Liver (tissue), 8 donors: ENCODE measurements at regions not wholly inside any gene's neighbourhood (a gene's known extent, or its start where the extent isn't known, plus 50 kb on each side); places are given as distances from the start of the nearest gene placed in this dataset.

ENCODE experiments used
- DNase-seq: peaks from one replicate; pipeline ENCODE4 v3.0.0-alpha.2; 2017; ENCODE audit warnings: low spot score
- H3K27ac ChIP-seq, 2 donors: one replicate each; pipeline ENCODE4 v1.7.0; 2013; ENCODE audit warnings: inconsistent platforms in 2 of 2, low read length in 2 of 2, control low read depth in 1 of 2, low read depth in 1 of 2, mild to moderate bottlenecking in 1 of 2
- H3K27me3 ChIP-seq, 4 donors: one replicate each; pipeline versions ENCODE4 v1.6.1 to v1.7.0; 2013; ENCODE audit warnings: low read length in 3 of 4, inconsistent platforms in 1 of 4, mild to moderate bottlenecking in 1 of 4, moderate library complexity in 1 of 4; ENCODE audit not compliant: control insufficient read depth in 4 of 4, insufficient read depth in 4 of 4
- H3K36me3 ChIP-seq, 4 donors: one replicate each; pipeline versions ENCODE4 v1.6.1 to v1.7.0; 2013; ENCODE audit warnings: low read length in 3 of 4, mild to moderate bottlenecking in 3 of 4, low read depth in 1 of 4, moderate library complexity in 1 of 4; ENCODE audit not compliant: control insufficient read depth in 4 of 4, insufficient read depth in 3 of 4
- H3K4me1 ChIP-seq, 4 donors: one replicate each; pipeline versions ENCODE4 v1.6.1 to v1.7.0; 2013; ENCODE audit warnings: low read length in 3 of 4, mild to moderate bottlenecking in 3 of 4, moderate library complexity in 1 of 4; ENCODE audit not compliant: control insufficient read depth in 4 of 4, insufficient read depth in 4 of 4
- H3K4me3 ChIP-seq, 3 donors: one replicate each; pipeline versions ENCODE4 v1.6.1 to v1.7.0; 2013; ENCODE audit warnings: low read length in 3 of 3, control low read depth in 1 of 3, low read depth in 1 of 3, mild to moderate bottlenecking in 1 of 3
- H3K9ac ChIP-seq, 2 donors: one replicate each; pipeline ENCODE4 v1.7.0; 2013; ENCODE audit warnings: low read length in 2 of 2, mild to moderate bottlenecking in 2 of 2, moderate library complexity in 2 of 2, control low read depth in 1 of 2, low read depth in 1 of 2
- H3K9me3 ChIP-seq, 4 donors: one replicate each; pipeline versions ENCODE4 v1.6.1 to v1.7.0; 2013; ENCODE audit warnings: low read length in 3 of 4; ENCODE audit not compliant: control insufficient read depth in 4 of 4
- CTCF ChIP-seq: fragments of 150-350 bp; IDR thresholded peaks from 2 replicates; pipeline ENCODE4 v1.5.1; 2017; ENCODE audit warnings: improper control_type of control experiment, low read depth, low read length; ENCODE audit not compliant: missing input control
- HNF4A ChIP-seq, 2 donors: conservative IDR thresholded peaks; 2 replicates each; pipeline ENCODE4 v1.6.1; 2016; ENCODE audit warnings: antibody characterized with exemption in 2 of 2, mild to moderate bottlenecking in 2 of 2
- HNF4G ChIP-seq: IDR thresholded peaks from 2 replicates; pipeline ENCODE4 v1.6.1; 2016; ENCODE audit warnings: antibody characterized with exemption
- JUND ChIP-seq, 2 donors: IDR thresholded peaks; 2 replicates each; pipeline ENCODE4 v1.6.1; 2016; ENCODE audit warnings: antibody characterized with exemption in 2 of 2
- MAX ChIP-seq: IDR thresholded peaks from 2 replicates; pipeline ENCODE4 v1.6.1; 2016; ENCODE audit warnings: antibody characterized with exemption
- NR2F2 ChIP-seq: IDR thresholded peaks from 2 replicates; pipeline ENCODE4 v1.6.1; 2016; ENCODE audit warnings: antibody characterized with exemption
- RAD21 ChIP-seq, 2 donors: IDR thresholded peaks; 2 replicates each; pipeline ENCODE4 v1.6.1; 2016; ENCODE audit warnings: antibody characterized with exemption in 2 of 2, mild to moderate bottlenecking in 2 of 2
- REST ChIP-seq: IDR thresholded peaks from 2 replicates; pipeline ENCODE4 v1.6.1; 2016; ENCODE audit warnings: antibody characterized with exemption, mild to moderate bottlenecking
- RXRA ChIP-seq, 2 donors: IDR thresholded peaks; 2 replicates each; pipeline ENCODE4 v1.6.1; 2017 to 2018; ENCODE audit warnings: antibody characterized with exemption in 2 of 2, mild to moderate bottlenecking in 1 of 2
- WGBS: extraction: QIAGEN DNeasy Blood & Tissue Kit; methylation state at CpG from one replicate; pipeline ENCODE4 v1.1.7; 2013; 5-methylcytosine and 5-hydroxymethylcytosine counted together
- donor health status: healthy.
- donor health status: healthy.
- donor health status: healthy.
- donor health status: healthy.
- donor health status: healthy.

- TF ChIP-seq CTCF, result no peak
- TF ChIP-seq RXRA (IDR thresholded peaks at IDR 0.05), result no peak
- TF ChIP-seq HNF4G, result no peak
- no peak for TF ChIP-seq HNF4A (conservative IDR thresholded peaks at IDR 0.05)
Observed at GRCh38 chrX:57822818-57823217, 87.4 kb downstream of the ZXDA start (continued).

- H3K27ac ChIP-seq, result no peak overlapping the region
- no peaks in the 10 kb centered on the region for H3K36me3 ChIP-seq
- H3K9me3 ChIP-seq, result no peaks in the 10 kb centered on the region
- TF ChIP-seq MAX, result no peak
- peak overlapping the region in 2 of 3 donors; percentile 21 to 41 for H3K4me3 ChIP-seq
- H3K9ac ChIP-seq, result peak overlapping the region; percentile 12 to 27
- peaks cover 0 to 10% (median 4%) of the 10 kb centered on the region in 4 donors for H3K4me1 ChIP-seq
- no peak for DNase-seq
- WGBS, result 44% methylated on average over 8 of the region's 8 CpGs
- H3K27me3 ChIP-seq, result no peaks in the 10 kb centered on the region
Observed at GRCh38 chrX:57822398-57822797, 87.9 kb downstream of the ZXDA start.

- DNase-seq, result no peak
- WGBS, result 11% methylated on average over 8 of the region's 8 CpGs
- Histone ChIP-seq H3K4me3 (peak overlapping the region in 2 of 3 donors; percentile 21 to 41), H3K4me1 (peaks cover 0 to 10% (median 4%) of the 10 kb centered on the region in 4 donors), H3K27me3 (no peaks in the 10 kb centered on the region), H3K9me3 (no peaks in the 10 kb centered on the region), H3K27ac (no peak overlapping the region), H3K9ac (peak overlapping the region; percentile 12 to 27), H3K36me3 (no peaks in the 10 kb centered on the region)
- TF ChIP-seq CTCF, result peak; percentile 77
- TF ChIP-seq REST, result no peak
- TF ChIP-seq RAD21 (IDR thresholded peaks at IDR 0.05), result peak; percentile 87 to 94
- no peak for TF ChIP-seq JUND (IDR thresholded peaks at IDR 0.05)
- no peak for TF ChIP-seq HNF4A (conservative IDR thresholded peaks at IDR 0.05)
- TF ChIP-seq RXRA (IDR thresholded peaks at IDR 0.05), result no peak
- TF ChIP-seq MAX, result no peak
- no peak for TF ChIP-seq NR2F2
Observed at GRCh38 chrX:57821703-57822387, 88.4 kb downstream of the ZXDA start.
